NT2/D1 (cell line): ENCODE measurements at regions not wholly inside any gene's neighbourhood (a gene's known extent, or its start where the extent isn't known, plus 50 kb on each side); places are given as distances from the start of the nearest gene placed in this dataset.

ENCODE experiments used
- YY1 ChIP-seq: IDR thresholded peaks from 2 replicates; pipeline ENCODE4 v1.6.1; 2011; ENCODE audit not compliant: insufficient read length, insufficient read depth
- ZNF274 ChIP-seq: IDR thresholded peaks from 2 replicates; pipeline ENCODE4 v1.6.1; 2011; ENCODE audit warnings: mild to moderate bottlenecking, low read depth, low read length

DNA sequence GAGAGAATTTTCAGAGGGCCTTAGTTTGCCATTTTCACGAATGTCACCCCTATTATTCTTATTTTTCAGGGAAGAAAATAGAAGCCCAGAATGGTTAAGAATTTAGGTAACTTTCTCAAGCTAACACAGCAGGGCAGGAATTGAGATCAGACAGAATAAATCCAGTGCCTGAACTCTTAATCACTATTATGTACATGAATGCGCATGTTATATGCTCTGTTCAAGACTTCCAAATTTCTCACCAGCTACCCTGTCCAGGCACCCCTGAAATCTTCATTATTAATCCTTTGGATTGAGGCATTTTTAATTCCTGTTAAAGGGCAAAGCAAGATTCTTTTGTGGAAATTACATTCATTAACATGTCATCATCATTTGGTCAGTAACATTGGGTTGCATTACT, 218.4 kb downstream of the ACTR3 start:
- TF ChIP-seq ZNF274 (no peak), YY1 (no peak)
